ENCODE measurements at regions not wholly inside any gene's neighbourhood (a gene's known extent, or its start where the extent isn't known, plus 50 kb on each side); places are given as distances from the start of the nearest gene placed in this dataset.
A peak's percentile ranks its signal among the peaks of the same experiment; 100 is the strongest.

DNA sequence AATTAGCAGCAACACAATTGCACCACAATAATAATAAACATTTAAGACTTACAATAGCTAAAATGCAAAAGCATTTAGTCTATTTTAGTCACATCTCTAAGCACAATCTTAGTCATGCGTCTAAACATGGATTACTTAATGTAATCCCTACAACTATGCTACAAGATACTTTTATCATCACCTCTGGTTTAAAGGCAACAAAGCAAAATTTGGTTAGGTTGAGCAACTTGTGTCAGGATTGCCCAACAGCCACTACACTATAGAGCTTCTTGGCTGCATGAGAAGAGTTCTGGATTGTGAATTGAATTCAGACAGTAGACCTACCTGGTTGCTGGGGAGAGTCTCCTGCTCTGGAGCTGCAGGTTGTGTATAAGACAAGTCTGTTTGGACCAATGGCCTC, 146.5 kb upstream of the PUDP start:
- no peak for FAIRE-seq
- no peaks in the 10 kb centered on the region for H3K27me3 ChIP-seq

DNA sequence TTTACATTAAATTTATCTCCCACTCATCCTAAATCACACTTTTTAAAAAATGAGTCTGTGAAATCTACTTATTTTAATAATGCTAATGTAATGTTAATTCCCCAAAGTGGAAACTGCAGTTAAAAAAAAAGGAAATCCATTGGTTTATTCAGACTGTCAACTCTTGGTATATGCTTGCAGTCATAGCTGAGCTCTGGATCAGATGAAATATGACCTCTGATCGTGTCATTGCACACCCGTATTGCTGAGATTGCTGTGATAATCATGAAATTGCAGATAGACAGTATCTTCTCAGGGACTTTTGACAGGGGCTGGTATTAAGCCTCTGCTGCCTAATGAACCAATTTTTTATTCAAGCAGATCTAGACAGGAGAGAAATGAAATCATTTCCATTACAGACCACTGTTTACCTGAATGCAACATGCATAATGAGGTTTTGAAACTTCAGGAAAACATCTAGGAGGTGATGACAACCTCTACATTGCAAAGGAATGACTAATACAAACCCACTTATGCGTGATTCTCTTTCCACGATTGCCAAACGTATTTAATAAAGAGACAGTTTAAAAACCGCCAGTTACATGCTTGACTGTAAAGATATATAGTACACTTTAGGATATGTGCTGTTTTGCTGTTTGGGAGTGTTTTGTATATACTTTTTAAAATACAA, 138.3 kb upstream of the PUDP start:
- DNase-seq (no peak), FAIRE-seq (no peak), ATAC-seq (no peak)
- Histone ChIP-seq H3K4me3 (no peak overlapping the region), H3K27ac (no peak overlapping the region), H3K27me3 (no peaks in the 10 kb centered on the region), H3K4me1 (no peaks in the 10 kb centered on the region), H3K36me3 (no peaks in the 10 kb centered on the region), H3K9me3 (no peaks in the 10 kb centered on the region)
- intact Hi-C loops (cut with DNase I): no loop called here
- WGBS, 2 donors: 70 to 71% methylated on average over 6 of the region's 6 CpGs
- TF ChIP-seq, protein P1, sequence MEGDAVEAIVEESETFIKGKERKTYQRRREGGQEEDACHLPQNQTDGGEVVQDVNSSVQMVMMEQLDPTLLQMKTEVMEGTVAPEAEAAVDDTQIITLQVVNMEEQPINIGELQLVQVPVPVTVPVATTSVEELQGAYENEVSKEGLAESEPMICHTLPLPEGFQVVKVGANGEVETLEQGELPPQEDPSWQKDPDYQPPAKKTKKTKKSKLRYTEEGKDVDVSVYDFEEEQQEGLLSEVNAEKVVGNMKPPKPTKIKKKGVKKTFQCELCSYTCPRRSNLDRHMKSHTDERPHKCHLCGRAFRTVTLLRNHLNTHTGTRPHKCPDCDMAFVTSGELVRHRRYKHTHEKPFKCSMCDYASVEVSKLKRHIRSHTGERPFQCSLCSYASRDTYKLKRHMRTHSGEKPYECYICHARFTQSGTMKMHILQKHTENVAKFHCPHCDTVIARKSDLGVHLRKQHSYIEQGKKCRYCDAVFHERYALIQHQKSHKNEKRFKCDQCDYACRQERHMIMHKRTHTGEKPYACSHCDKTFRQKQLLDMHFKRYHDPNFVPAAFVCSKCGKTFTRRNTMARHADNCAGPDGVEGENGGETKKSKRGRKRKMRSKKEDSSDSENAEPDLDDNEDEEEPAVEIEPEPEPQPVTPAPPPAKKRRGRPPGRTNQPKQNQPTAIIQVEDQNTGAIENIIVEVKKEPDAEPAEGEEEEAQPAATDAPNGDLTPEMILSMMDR (IDR thresholded peaks at IDR 0.05): no peak

More for the DNA sequence above, 146.5 kb upstream of the PUDP start:
- ATAC-seq (no peak), DNase-seq (no peak)
- intact Hi-C loops (cut with DNase I): no loop called here
- H3K36me3 ChIP-seq: no peaks in the 10 kb centered on the region
- TF ChIP-seq, protein P1 (IDR thresholded peaks at IDR 0.05): no peak
- 90 to 92% methylated on average over 1 of the region's 1 CpG for WGBS, 2 donors
- H3K27ac ChIP-seq: no peak overlapping the region
- no peaks in the 10 kb centered on the region for H3K4me1 ChIP-seq
- no peak overlapping the region for H3K4me3 ChIP-seq
- no peaks in the 10 kb centered on the region for H3K9me3 ChIP-seq

DNA sequence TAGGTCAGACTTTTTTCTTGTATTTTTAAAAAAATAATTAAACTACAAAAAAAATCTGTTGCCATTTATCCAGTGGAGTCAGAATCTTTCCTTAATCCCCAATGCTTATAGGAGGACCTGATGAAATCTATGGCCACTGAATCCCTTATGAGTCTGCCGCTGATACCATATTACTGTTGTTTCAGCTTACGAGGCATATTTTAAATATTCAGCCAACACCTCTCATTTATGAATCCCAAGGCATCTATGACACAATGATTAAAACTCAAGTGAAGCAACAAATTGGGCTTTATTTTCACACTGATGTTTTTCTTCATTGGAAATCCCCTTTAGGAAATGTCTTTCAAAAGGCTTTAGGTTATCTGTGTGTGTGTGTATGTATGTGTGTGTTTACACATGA, 137.8 kb upstream of the PUDP start:
- H3K4me3 ChIP-seq: no peak overlapping the region
- 95 to 96% methylated on average over 2 of the region's 2 CpGs for WGBS, 2 donors
- no peaks in the 10 kb centered on the region for H3K27me3 ChIP-seq
- H3K36me3 ChIP-seq: no peaks in the 10 kb centered on the region
- DNase-seq (no peak), ATAC-seq (no peak), FAIRE-seq (peak; percentile 54)
- no peaks in the 10 kb centered on the region for H3K4me1 ChIP-seq
- no peaks in the 10 kb centered on the region for H3K9me3 ChIP-seq
- intact Hi-C loops (cut with DNase I): no loop called here
- TF ChIP-seq, protein P1 (IDR thresholded peaks at IDR 0.05): no peak
- no peak overlapping the region for H3K27ac ChIP-seq

DNA sequence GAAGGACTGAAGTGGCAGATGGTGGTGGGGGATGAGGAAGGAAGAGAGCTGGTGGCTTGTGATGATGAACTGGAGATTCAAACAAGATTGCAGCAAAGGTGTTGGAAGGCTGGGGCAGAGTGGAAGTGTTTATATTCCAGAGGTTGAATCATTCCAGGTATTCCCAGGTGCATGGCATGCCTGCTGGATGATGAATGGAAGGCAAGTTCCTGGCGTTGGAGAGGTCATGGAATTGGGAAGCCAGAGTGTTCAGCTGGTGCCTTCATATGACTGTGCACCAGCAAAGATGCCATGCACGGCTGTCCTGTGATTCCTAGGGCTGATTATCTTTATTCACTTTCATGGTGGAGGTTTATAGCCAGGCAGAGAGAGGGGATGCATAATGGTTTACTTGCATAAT, 135.8 kb upstream of the PUDP start:
- no peak for FAIRE-seq

DNA sequence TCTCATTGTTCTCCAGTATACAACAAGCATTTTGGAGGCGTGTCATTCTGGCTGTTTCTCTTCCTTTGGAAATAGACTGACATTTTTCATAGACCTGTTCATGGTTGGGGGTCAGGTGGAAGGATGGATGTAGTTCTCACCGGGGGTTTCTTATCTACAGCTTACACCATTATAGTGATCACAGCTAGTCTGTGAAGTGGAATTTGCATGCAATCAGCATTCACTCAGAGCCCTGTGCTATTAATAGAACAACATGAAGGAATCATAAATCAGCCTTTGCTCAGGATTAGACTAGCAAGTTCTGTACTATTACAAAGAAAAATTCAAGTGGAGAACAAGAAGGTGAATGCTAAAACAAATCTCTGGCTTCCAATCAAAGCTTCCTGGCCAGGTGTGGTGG, 132.6 kb upstream of the PUDP start:
- 59 to 60% methylated on average over 2 of the region's 2 CpGs for WGBS, 2 donors
- DNase-seq: no peak
- TF ChIP-seq, protein P1 (IDR thresholded peaks at IDR 0.05): no peak

More for the DNA sequence above, 135.8 kb upstream of the PUDP start:
- H3K9me3 ChIP-seq: no peaks in the 10 kb centered on the region
- no peak for DNase-seq
- intact Hi-C loops (cut with DNase I): no loop called here
- H3K4me3 ChIP-seq: no peak overlapping the region
- H3K27ac ChIP-seq: no peak overlapping the region
- no peaks in the 10 kb centered on the region for H3K36me3 ChIP-seq
- TF ChIP-seq, protein P1 (IDR thresholded peaks at IDR 0.05): no peak
- no peaks in the 10 kb centered on the region for H3K4me1 ChIP-seq
- H3K27me3 ChIP-seq: no peaks in the 10 kb centered on the region
- 69 to 70% methylated on average over 2 of the region's 2 CpGs for WGBS, 2 donors
- ATAC-seq: no peak

More for the DNA sequence above, 132.6 kb upstream of the PUDP start:
- Histone ChIP-seq H3K9me3 (no peaks in the 10 kb centered on the region), H3K27me3 (no peaks in the 10 kb centered on the region), H3K36me3 (no peaks in the 10 kb centered on the region), H3K4me1 (no peaks in the 10 kb centered on the region), H3K27ac (no peak overlapping the region), H3K4me3 (no peak overlapping the region)
- no peak for ATAC-seq
- intact Hi-C loops (cut with DNase I): no loop called here
- FAIRE-seq: no peak
